Endothelial cell of umbilical vein (primary cell): ENCODE measurements at regions not wholly inside any gene's neighbourhood (a gene's known extent, or its start where the extent isn't known, plus 50 kb on each side); places are given as distances from the start of the nearest gene placed in this dataset.

Experiments used
- BruUV-seq: library from RNA; stranded (reverse); fragments of 400-500 nt; replicated peaks from 2 replicates; lab custom pipeline; 2021; lab: Mats Ljungman, UMichigan
- CTCF ChIA-PET: fragments of 300-600, 350-600 bp; sonication (Branson Sonifier 250); formaldehyde crosslinking; loops from one replicate; lab custom pipeline; 2021; ENCODE audit warnings: antibody characterized with exemption, inconsistent platforms; lab: Charles Lee
- POLR2A ChIA-PET: fragments of 300-600, 350-600 bp; sonication (Branson Sonifier 250); formaldehyde crosslinking; loops from one replicate; lab custom pipeline; 2021; ENCODE audit warnings: antibody characterized with exemption, inconsistent platforms; lab: Charles Lee
- DNase-seq: peaks from one replicate; pipeline ENCODE4 v3.0.0-alpha.2; 2011; ENCODE audit warnings: low read depth, low spot score
- FAIRE-seq: peaks from 2 replicates; lab custom pipeline; 2011; peaks lifted over from hg19 to GRCh38; lab: Jason Lieb, UNC
- H2AFZ ChIP-seq: 2 replicates; pipeline ENCODE4 v1.6.0; 2012; ENCODE audit warnings: low read depth, low read length, control low read depth, inconsistent platforms
- H3K27ac ChIP-seq: 2 replicates; pipeline ENCODE4 v1.5.1; 2011; ENCODE audit warnings: low read depth, mild to moderate bottlenecking, control low read depth, low read length, moderate library complexity; ENCODE audit not compliant: insufficient read depth
- H3K27me3 ChIP-seq, 2 experiments: 2 replicates each; pipeline versions ENCODE4 v1.6.0 to v1.6.1; 2011; ENCODE audit warnings: low read length in 2 of 2, mixed read lengths in 1 of 2; ENCODE audit not compliant: control insufficient read depth in 2 of 2, insufficient read depth in 2 of 2
- H3K36me3 ChIP-seq, 2 experiments: 2 replicates in 1 of 2; 3 replicates in 1 of 2; pipeline ENCODE4 v1.5.1; 2011; ENCODE audit warnings: low read length in 2 of 2, mild to moderate bottlenecking in 1 of 2, moderate library complexity in 1 of 2; ENCODE audit not compliant: control insufficient read depth in 2 of 2, insufficient read depth in 2 of 2; ENCODE audit errors: extremely low read depth in 1 of 2
- H3K4me1 ChIP-seq: 3 replicates; pipeline ENCODE4 v1.5.1; 2011; ENCODE audit warnings: mild to moderate bottlenecking, low read length; ENCODE audit not compliant: control insufficient read depth, insufficient read depth; ENCODE audit errors: extremely low read depth
- H3K4me2 ChIP-seq: 2 replicates; pipeline ENCODE4 v1.6.1; 2011; ENCODE audit warnings: low read length, control low read depth, mixed read lengths; ENCODE audit not compliant: insufficient read depth
- H3K4me3 ChIP-seq, 3 experiments: fragments of 200-600 bp in 1 of 3; sonication (generic), shearing (Covaris generic) in 1 of 3; replicated peaks in 1 of 3; 2 replicates each; pipeline ENCODE4 v1.5.1; 2011 to 2016; ENCODE audit warnings: control low read depth in 3 of 3, low read length in 3 of 3, mild to moderate bottlenecking in 2 of 3, inconsistent platforms in 1 of 3, low read depth in 1 of 3, moderate library complexity in 1 of 3; ENCODE audit not compliant: insufficient read depth in 1 of 3
- H3K79me2 ChIP-seq: 2 replicates; pipeline ENCODE4 v1.6.0; 2012; ENCODE audit warnings: low read length, inconsistent platforms; ENCODE audit not compliant: control insufficient read depth, insufficient read depth
- H3K9ac ChIP-seq: replicated peaks from 2 replicates; pipeline ENCODE3; 2011; ENCODE audit warnings: low read length, control low read depth; ENCODE audit not compliant: insufficient read depth; ENCODE audit errors: extremely low read depth
- H3K9me1 ChIP-seq: replicated peaks from 3 replicates; pipeline ENCODE4 v1.6.0; 2011; ENCODE audit warnings: mild to moderate bottlenecking, low read length; ENCODE audit not compliant: control insufficient read depth, insufficient read depth; ENCODE audit errors: extremely low read depth
- H3K9me3 ChIP-seq: replicated peaks from 2 replicates; pipeline ENCODE4 v1.5.1; 2012; ENCODE audit warnings: low read length, inconsistent platforms; ENCODE audit not compliant: control insufficient read depth, insufficient read depth
- H4K20me1 ChIP-seq: replicated peaks from 2 replicates; pipeline ENCODE3; 2011; ENCODE audit warnings: mild to moderate bottlenecking, low read length; ENCODE audit not compliant: control insufficient read depth, insufficient read depth; ENCODE audit errors: extremely low read depth
- EZH2 ChIP-seq: IDR thresholded peaks from 2 replicates; pipeline ENCODE4 v1.6.1; 2012; ENCODE audit warnings: borderline replicate concordance, low read depth, mild to moderate bottlenecking, moderate library complexity, low read length, inconsistent platforms; ENCODE audit not compliant: severe bottlenecking
- FOS ChIP-seq: IDR thresholded peaks from 2 replicates; pipeline ENCODE4 v1.6.1; 2011; ENCODE audit warnings: mild to moderate bottlenecking, low read length, moderate library complexity, borderline replicate concordance; ENCODE audit not compliant: insufficient read depth
- GATA2 ChIP-seq: IDR thresholded peaks from 2 replicates; pipeline ENCODE4 v1.7.0; 2011; ENCODE audit warnings: low read depth, mild to moderate bottlenecking, moderate library complexity, mixed read lengths, low read length; ENCODE audit not compliant: insufficient read length, insufficient read depth
- JUN ChIP-seq: IDR thresholded peaks from 2 replicates; pipeline ENCODE4 v1.6.1; 2011; ENCODE audit warnings: borderline replicate concordance, low read depth; ENCODE audit not compliant: insufficient read length, insufficient read depth
- MYC ChIP-seq: IDR thresholded peaks from one replicate; pipeline ENCODE4 v1.6.1; 2011; ENCODE audit warnings: mild to moderate bottlenecking, low read depth, low read length
- POLR2A ChIP-seq: IDR thresholded peaks from 2 replicates; pipeline ENCODE4 v1.6.1; 2012; ENCODE audit warnings: low read depth, mild to moderate bottlenecking, control low read depth, low read length
- POLR2AphosphoS5 ChIP-seq: IDR thresholded peaks from 2 replicates; pipeline ENCODE4 v1.6.1; 2012; ENCODE audit warnings: low read depth, mild to moderate bottlenecking, control low read depth, low read length, moderate library complexity; ENCODE audit not compliant: insufficient read depth
- dilution Hi-C: fragments of 300-500 bp; cut with MboI; formaldehyde crosslinking; loops from one replicate; pipeline ENCODE4 v1.15.0; 2019; ENCODE audit warnings: low sequenced_read_pairs; ENCODE audit not compliant: extremely low pct_ligation_motif_present
- intact Hi-C: fragments of 100-400 bp; cut with micrococcal nuclease; formaldehyde crosslinking; loops from one replicate; pipeline ENCODE4 v1.10.0; 2022
- TF ChIP-seq, protein P1 (sequence below): IDR thresholded peaks from 2 replicates; pipeline ENCODE4 v1.6.1; 2011; ENCODE audit not compliant: insufficient read depth, insufficient read length
- TF ChIP-seq, protein P2 (sequence below), 2 donors: IDR thresholded peaks; 1 replicate in 1 of 2; 2 replicates in 1 of 2; pipeline ENCODE4 v1.5.1; 2011; ENCODE audit warnings: low read length in 2 of 2, mild to moderate bottlenecking in 2 of 2, moderate library complexity in 2 of 2, control low read depth in 1 of 2, inconsistent platforms in 1 of 2, low read depth in 1 of 2; ENCODE audit not compliant: insufficient read depth in 1 of 2; ENCODE audit errors: extremely low read depth in 1 of 2

DNA sequence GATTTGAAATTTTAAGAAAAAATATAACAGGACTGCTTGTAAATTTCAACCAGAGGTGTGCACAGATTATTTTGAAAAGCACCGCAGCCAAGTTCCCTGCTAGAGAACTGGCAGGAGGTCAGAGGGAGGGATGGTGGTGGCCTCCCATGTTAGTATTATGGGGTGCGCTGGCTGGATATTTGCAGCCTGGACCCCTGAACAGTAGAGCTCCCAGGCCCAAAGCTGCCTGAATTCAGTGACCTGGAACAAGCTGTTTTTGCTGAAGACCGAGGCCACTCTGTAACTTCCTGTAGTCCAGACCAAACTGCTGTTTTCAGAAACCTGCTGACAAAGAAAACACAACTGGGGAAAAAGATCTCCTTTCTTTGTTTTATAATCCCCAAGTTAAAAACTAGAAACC lies 314.3 kb downstream of the TNS1 start:
- Histone ChIP-seq H3K27ac (no peak overlapping the region), H3K36me3 (no peaks in the 10 kb centered on the region), H3K27me3 (peaks cover 0 to 3% of the 10 kb centered on the region in 2 experiments), H3K4me3 (no peak overlapping the region), H3K4me2 (no peak overlapping the region), H3K79me2 (no peaks in the 10 kb centered on the region), H3K9me1 (no peaks in the 10 kb centered on the region), H3K4me1 (no peaks in the 10 kb centered on the region), H2AFZ (no peak overlapping the region), H4K20me1 (no peaks in the 10 kb centered on the region), H3K9ac (no peak overlapping the region), H3K9me3 (no peaks in the 10 kb centered on the region)
- no peak for FAIRE-seq
- no TSS peak for BruUV-seq
- no peak for DNase-seq
- intact Hi-C loops, result no loop called here
- no peak for TF ChIP-seq FOS
- TF ChIP-seq POLR2AphosphoS5, result no peak
- dilution Hi-C loops, result no loop called here
- ChIA-PET CTCF (no interaction called here), POLR2A (no interaction called here)

DNA sequence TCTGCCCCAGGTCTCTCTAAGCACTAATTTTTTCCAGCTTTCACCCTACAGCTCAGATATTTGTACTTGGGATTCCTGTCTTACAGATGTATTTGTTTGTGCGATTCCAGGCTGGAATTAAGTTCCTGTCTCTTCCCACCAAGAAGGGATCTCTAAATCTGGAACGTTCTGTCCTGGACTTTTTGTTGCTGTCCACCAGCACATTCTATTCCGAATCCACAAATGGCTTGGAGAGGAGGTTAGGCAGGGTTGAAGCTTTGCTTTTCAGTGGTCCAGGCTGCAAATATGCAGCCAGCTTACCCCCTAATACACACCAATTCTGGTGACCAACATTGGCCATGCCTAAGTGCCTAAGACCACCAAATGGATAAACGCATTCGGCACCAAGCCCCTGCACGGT lies 315.0 kb downstream of the TNS1 start:
- Histone ChIP-seq H2AFZ (no peak overlapping the region), H3K27ac (no peak overlapping the region), H3K9me1 (no peaks in the 10 kb centered on the region), H4K20me1 (no peaks in the 10 kb centered on the region), H3K4me1 (no peaks in the 10 kb centered on the region), H3K79me2 (no peaks in the 10 kb centered on the region), H3K27me3 (peaks cover 0 to 3% of the 10 kb centered on the region in 2 experiments), H3K9me3 (no peaks in the 10 kb centered on the region), H3K9ac (no peak overlapping the region), H3K4me3 (no peak overlapping the region), H3K4me2 (no peak overlapping the region), H3K36me3 (no peaks in the 10 kb centered on the region)
- intact Hi-C loops, result no loop called here
- dilution Hi-C loops, result no loop called here
- no TSS peak for BruUV-seq
- DNase-seq (no peak), FAIRE-seq (no peak)
- ChIA-PET POLR2A (no interaction called here), CTCF (no interaction called here)
- TF ChIP-seq, protein P1, sequence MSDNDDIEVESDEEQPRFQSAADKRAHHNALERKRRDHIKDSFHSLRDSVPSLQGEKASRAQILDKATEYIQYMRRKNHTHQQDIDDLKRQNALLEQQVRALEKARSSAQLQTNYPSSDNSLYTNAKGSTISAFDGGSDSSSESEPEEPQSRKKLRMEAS, result no peak
- TF ChIP-seq, protein P2, sequence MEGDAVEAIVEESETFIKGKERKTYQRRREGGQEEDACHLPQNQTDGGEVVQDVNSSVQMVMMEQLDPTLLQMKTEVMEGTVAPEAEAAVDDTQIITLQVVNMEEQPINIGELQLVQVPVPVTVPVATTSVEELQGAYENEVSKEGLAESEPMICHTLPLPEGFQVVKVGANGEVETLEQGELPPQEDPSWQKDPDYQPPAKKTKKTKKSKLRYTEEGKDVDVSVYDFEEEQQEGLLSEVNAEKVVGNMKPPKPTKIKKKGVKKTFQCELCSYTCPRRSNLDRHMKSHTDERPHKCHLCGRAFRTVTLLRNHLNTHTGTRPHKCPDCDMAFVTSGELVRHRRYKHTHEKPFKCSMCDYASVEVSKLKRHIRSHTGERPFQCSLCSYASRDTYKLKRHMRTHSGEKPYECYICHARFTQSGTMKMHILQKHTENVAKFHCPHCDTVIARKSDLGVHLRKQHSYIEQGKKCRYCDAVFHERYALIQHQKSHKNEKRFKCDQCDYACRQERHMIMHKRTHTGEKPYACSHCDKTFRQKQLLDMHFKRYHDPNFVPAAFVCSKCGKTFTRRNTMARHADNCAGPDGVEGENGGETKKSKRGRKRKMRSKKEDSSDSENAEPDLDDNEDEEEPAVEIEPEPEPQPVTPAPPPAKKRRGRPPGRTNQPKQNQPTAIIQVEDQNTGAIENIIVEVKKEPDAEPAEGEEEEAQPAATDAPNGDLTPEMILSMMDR (IDR thresholded peaks at IDR 0.05; ENCODE audit: extremely low read depth in 1 of 2, insufficient read depth in 1 of 2, low read depth in 1 of 2, low read length in 2 of 2), result no peak
- TF ChIP-seq EZH2, result no peak
- TF ChIP-seq JUN, result no peak
- TF ChIP-seq GATA2, result no peak
- no peak for TF ChIP-seq MYC
- TF ChIP-seq POLR2A, result no peak
- no peak for TF ChIP-seq POLR2AphosphoS5
- no peak for TF ChIP-seq FOS
